ENCODE measurements at regions not wholly inside any gene's neighbourhood (a gene's known extent, or its start where the extent isn't known, plus 50 kb on each side); places are given as distances from the start of the nearest gene placed in this dataset.

- no peak overlapping the region for H3K4me3 ChIP-seq (ENCODE audit: low read length)
- no peak for DNase-seq (ENCODE audit: low read depth)
- TF ChIP-seq CTCF (IDR thresholded peaks at IDR 0.05; ENCODE audit: insufficient read depth, low read depth, low read length, missing control alignments), result no peak
Observed at GRCh38 chrX:43350935-43351334, 305.2 kb upstream of the MAOA start.

- H3K4me3 ChIP-seq (ENCODE audit: low read length), result no peak overlapping the region
- no peak for TF ChIP-seq CTCF (IDR thresholded peaks at IDR 0.05; ENCODE audit: insufficient read depth, low read depth, low read length, missing control alignments)
- DNase-seq (ENCODE audit: low read depth), result no peak
Observed at GRCh38 chrX:43357741-43358140, 298.4 kb upstream of the MAOA start.

GRCh38 chrX:43373032-43373431 is 283.1 kb upstream of the MAOA start:
- H3K4me3 ChIP-seq (ENCODE audit: low read length), result no peak overlapping the region
- DNase-seq (ENCODE audit: low read depth), result peak; percentile 0
- TF ChIP-seq CTCF (IDR thresholded peaks at IDR 0.05; ENCODE audit: insufficient read depth, low read depth, low read length, missing control alignments), result no peak

- TF ChIP-seq CTCF (IDR thresholded peaks at IDR 0.05; ENCODE audit: insufficient read depth, low read depth, low read length, missing control alignments), result no peak
- no peak overlapping the region for H3K4me3 ChIP-seq (ENCODE audit: low read length)
- no peak for DNase-seq (ENCODE audit: low read depth)
Observed at GRCh38 chrX:43375136-43375535, 281.0 kb upstream of the MAOA start.

- H3K4me3 ChIP-seq (ENCODE audit: low read length), result no peak overlapping the region
- no peak for DNase-seq (ENCODE audit: low read depth)
- no peak for TF ChIP-seq CTCF (IDR thresholded peaks at IDR 0.05; ENCODE audit: insufficient read depth, low read depth, low read length, missing control alignments)
Observed at GRCh38 chrX:43380704-43381103, 275.4 kb upstream of the MAOA start.

GRCh38 chrX:43386875-43387274 is 269.2 kb upstream of the MAOA start:
- H3K4me3 ChIP-seq (ENCODE audit: low read length), result no peak overlapping the region
- peak; percentile 0 for DNase-seq (ENCODE audit: low read depth)
- TF ChIP-seq CTCF (IDR thresholded peaks at IDR 0.05; ENCODE audit: insufficient read depth, low read depth, low read length, missing control alignments), result no peak

- TF ChIP-seq CTCF (IDR thresholded peaks at IDR 0.05; ENCODE audit: insufficient read depth, low read depth, low read length, missing control alignments), result no peak
- DNase-seq (ENCODE audit: low read depth), result no peak
- no peak overlapping the region for H3K4me3 ChIP-seq (ENCODE audit: low read length)
Observed at GRCh38 chrX:43405191-43405590, 250.9 kb upstream of the MAOA start.

All from epithelial cell of esophagus (primary cell).